Keratinocyte (primary cell): ENCODE measurements at regions not wholly inside any gene's neighbourhood (a gene's known extent, or its start where the extent isn't known, plus 50 kb on each side); places are given as distances from the start of the nearest gene placed in this dataset.

ENCODE experiments used
- DNase-seq: peaks from one replicate; pipeline ENCODE4 v3.0.0-alpha.2; 2011; ENCODE audit warnings: low read depth, missing footprints, low spot score
- FAIRE-seq: peaks from 2 replicates; lab custom pipeline; 2011; peaks lifted over from hg19 to GRCh38; lab: Jason Lieb, UNC
- H2AFZ ChIP-seq: 2 replicates; pipeline ENCODE4 v1.6.0; 2012; ENCODE audit warnings: low read length, control low read depth, inconsistent platforms; ENCODE audit not compliant: control insufficient read depth
- H3K27ac ChIP-seq: 2 replicates; pipeline ENCODE4 v1.5.1; 2011; ENCODE audit warnings: low read length; ENCODE audit not compliant: control insufficient read depth, insufficient read depth
- H3K27me3 ChIP-seq: 3 replicates; pipeline ENCODE4 v1.6.0; 2011; ENCODE audit warnings: low read length; ENCODE audit not compliant: control insufficient read depth, insufficient read depth; ENCODE audit errors: extremely low read depth
- H3K36me3 ChIP-seq, 2 experiments: 2 replicates in 1 of 2; 3 replicates in 1 of 2; pipeline ENCODE4 v1.5.1; 2011; ENCODE audit warnings: low read length in 2 of 2, mild to moderate bottlenecking in 1 of 2; ENCODE audit not compliant: control insufficient read depth in 2 of 2, insufficient read depth in 2 of 2; ENCODE audit errors: extremely low read depth in 1 of 2
- H3K4me1 ChIP-seq: 3 replicates; pipeline ENCODE4 v1.5.1; 2011; ENCODE audit warnings: low read length; ENCODE audit not compliant: control insufficient read depth, insufficient read depth; ENCODE audit errors: extremely low read depth
- H3K4me2 ChIP-seq: 3 replicates; pipeline ENCODE4 v1.6.0; 2011; ENCODE audit warnings: low read depth, low read length; ENCODE audit not compliant: control insufficient read depth, insufficient read depth; ENCODE audit errors: extremely low read depth
- H3K4me3 ChIP-seq, 3 experiments: fragments of 200-600 bp in 1 of 3; sonication (generic) in 1 of 3; 2 replicates in 2 of 3; 3 replicates in 1 of 3; pipeline ENCODE4 v1.5.1; 2011 to 2016; ENCODE audit warnings: low read length in 3 of 3, mild to moderate bottlenecking in 3 of 3, control low read depth in 2 of 3, inconsistent platforms in 1 of 3, low read depth in 1 of 3, mixed read lengths in 1 of 3, mixed run types in 1 of 3, moderate library complexity in 1 of 3; ENCODE audit not compliant: control insufficient read depth in 2 of 3, insufficient read depth in 2 of 3; ENCODE audit errors: extremely low read depth in 1 of 3
- H3K79me2 ChIP-seq: 2 replicates; pipeline ENCODE4 v1.6.0; 2012; ENCODE audit warnings: low read length; ENCODE audit not compliant: control insufficient read depth, insufficient read depth
- H3K9ac ChIP-seq: 3 replicates; pipeline ENCODE4 v1.6.0; 2011; ENCODE audit warnings: low read length; ENCODE audit not compliant: control insufficient read depth, insufficient read depth; ENCODE audit errors: extremely low read depth
- H3K9me1 ChIP-seq: 3 replicates; pipeline ENCODE4 v1.6.0; 2011; ENCODE audit warnings: low read length; ENCODE audit not compliant: control insufficient read depth, insufficient read depth; ENCODE audit errors: extremely low read depth
- H3K9me3 ChIP-seq: 2 replicates; pipeline ENCODE4 v1.5.1; 2012; ENCODE audit warnings: low read depth, low read length; ENCODE audit not compliant: control insufficient read depth
- H4K20me1 ChIP-seq: 3 replicates; pipeline ENCODE4 v1.6.0; 2011; ENCODE audit warnings: low read length; ENCODE audit not compliant: control insufficient read depth, insufficient read depth; ENCODE audit errors: extremely low read depth
- CTCF ChIP-seq, 3 experiments: IDR thresholded peaks in 1 of 3; conservative IDR thresholded peaks in 1 of 3; optimal IDR thresholded peaks in 1 of 3; 2 replicates in 2 of 3; 3 replicates in 1 of 3; pipeline versions ENCODE3 to v1.5.1; 2011; ENCODE audit warnings: low read length in 3 of 3, mild to moderate bottlenecking in 3 of 3, moderate library complexity in 2 of 3, control low read depth in 1 of 3, inconsistent platforms in 1 of 3; ENCODE audit not compliant: insufficient read depth in 2 of 3; ENCODE audit errors: extremely low read depth in 1 of 3
- EZH2 ChIP-seq: IDR thresholded peaks from one replicate; pipeline ENCODE4 v1.6.1; 2012; ENCODE audit warnings: inconsistent platforms, mild to moderate bottlenecking, low read length, moderate library complexity
- dilution Hi-C: fragments of 300-500 bp; cut with MboI; formaldehyde crosslinking; loops from one replicate; pipeline ENCODE4 v1.7.0; 2020; ENCODE audit warnings: low sequenced_read_pairs; ENCODE audit not compliant: extremely low pct_ligation_motif_present

GRCh38 chr7:15837306-15837950, 150.9 kb upstream of the MEOX2 start:
- H3K9me1 ChIP-seq: no peaks in the 10 kb centered on the region
- H3K9me3 ChIP-seq: no peaks in the 10 kb centered on the region
- H3K4me1 ChIP-seq: no peaks in the 10 kb centered on the region
- FAIRE-seq (no peak), DNase-seq (no peak)
- no peaks in the 10 kb centered on the region for H3K36me3 ChIP-seq
- H3K79me2 ChIP-seq: no peaks in the 10 kb centered on the region
- H3K9ac ChIP-seq: no peak overlapping the region
- no peak overlapping the region for H3K4me2 ChIP-seq
- H3K27ac ChIP-seq: no peak overlapping the region
- H3K27me3 ChIP-seq: no peaks in the 10 kb centered on the region
- H3K4me3 ChIP-seq: no peak overlapping the region
- dilution Hi-C loops: no loop called here
- no peaks in the 10 kb centered on the region for H4K20me1 ChIP-seq
- no peak for TF ChIP-seq CTCF (optimal IDR thresholded peaks at IDR 0.05 in 1 of 3, IDR thresholded peaks at IDR 0.05 in 1 of 3, conservative IDR thresholded peaks at IDR 0.05 in 1 of 3; ENCODE audit: extremely low read depth in 1 of 3, insufficient read depth in 2 of 3, low read length in 3 of 3)
- TF ChIP-seq EZH2: no peak
- H2AFZ ChIP-seq: no peak overlapping the region

DNA sequence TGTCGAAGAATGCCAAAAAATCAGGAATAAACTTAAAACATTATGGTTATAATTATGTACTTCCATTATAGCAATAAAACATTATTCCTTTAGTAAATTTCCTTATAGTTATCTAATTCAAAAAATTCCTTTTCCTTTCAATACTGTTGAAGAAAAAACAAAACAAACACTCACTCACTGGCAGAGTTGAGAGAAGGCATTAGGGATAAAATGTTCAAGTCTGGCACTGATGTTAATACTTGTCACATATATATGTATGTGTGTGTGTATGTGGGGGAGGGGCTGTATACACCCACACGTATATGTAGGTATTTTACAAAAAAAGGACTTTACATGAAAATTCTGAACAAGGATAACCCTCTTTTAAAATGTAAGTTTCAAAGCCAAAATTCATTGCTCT, 150.2 kb upstream of the MEOX2 start:
- DNase-seq (no peak), FAIRE-seq (no peak)
- H3K27me3 ChIP-seq: no peaks in the 10 kb centered on the region
- H2AFZ ChIP-seq: no peak overlapping the region
- H3K36me3 ChIP-seq: no peaks in the 10 kb centered on the region
- H3K27ac ChIP-seq: no peak overlapping the region
- no peaks in the 10 kb centered on the region for H4K20me1 ChIP-seq
- no peaks in the 10 kb centered on the region for H3K9me1 ChIP-seq
- H3K4me1 ChIP-seq: no peaks in the 10 kb centered on the region
- dilution Hi-C loops: no loop called here
- H3K9ac ChIP-seq: no peak overlapping the region
- H3K4me3 ChIP-seq: no peak overlapping the region
- no peaks in the 10 kb centered on the region for H3K9me3 ChIP-seq
- H3K79me2 ChIP-seq: no peaks in the 10 kb centered on the region
- TF ChIP-seq EZH2: no peak
- no peak for TF ChIP-seq CTCF (optimal IDR thresholded peaks at IDR 0.05 in 1 of 3, IDR thresholded peaks at IDR 0.05 in 1 of 3, conservative IDR thresholded peaks at IDR 0.05 in 1 of 3; ENCODE audit: extremely low read depth in 1 of 3, insufficient read depth in 2 of 3, low read length in 3 of 3)
- H3K4me2 ChIP-seq: no peak overlapping the region
